ENCODE measurements at regions not wholly inside any gene's neighbourhood (a gene's known extent, or its start where the extent isn't known, plus 50 kb on each side); places are given as distances from the start of the nearest gene placed in this dataset.
"Not testable (repeated sequence)": the region's sequence is repeated elsewhere in the genome, so short reads cannot be mapped to it uniquely, and the experiment has no call there.

DNA sequence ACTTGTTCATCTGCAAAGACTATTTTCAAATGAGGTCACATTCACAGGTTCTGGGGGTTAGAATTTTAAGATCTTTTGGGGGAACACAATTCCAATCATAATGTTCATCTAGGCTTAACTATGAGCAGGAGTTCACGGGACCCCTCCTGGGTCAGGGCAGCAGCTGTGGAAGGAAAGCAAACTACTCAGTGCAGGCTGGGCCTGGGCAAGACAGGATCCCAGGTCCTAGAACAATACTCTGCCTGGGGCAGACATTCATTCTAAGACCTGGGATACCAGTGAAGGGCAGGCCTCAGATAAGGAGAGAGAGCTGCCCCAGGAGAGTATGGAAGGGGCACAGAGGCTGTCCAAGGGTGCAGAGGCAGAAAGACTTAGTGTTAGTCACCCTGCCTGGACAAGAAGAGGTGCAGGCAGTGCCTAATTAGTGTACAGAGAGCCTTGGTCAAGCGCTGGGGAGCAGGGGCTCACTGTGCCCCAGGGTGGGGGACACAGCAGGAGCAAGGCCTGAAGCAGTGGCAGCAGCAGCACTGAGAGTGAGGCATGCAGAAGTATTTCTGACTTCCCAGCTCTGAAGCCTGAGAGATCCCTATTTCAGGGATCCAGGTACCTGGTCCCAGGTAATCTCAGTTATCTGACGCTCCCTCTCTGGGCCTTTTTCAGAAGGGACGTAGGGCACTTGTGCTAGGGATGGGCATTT lies 123.0 kb upstream of the MAMLD1 start:
- no peak for DNase-seq

DNA sequence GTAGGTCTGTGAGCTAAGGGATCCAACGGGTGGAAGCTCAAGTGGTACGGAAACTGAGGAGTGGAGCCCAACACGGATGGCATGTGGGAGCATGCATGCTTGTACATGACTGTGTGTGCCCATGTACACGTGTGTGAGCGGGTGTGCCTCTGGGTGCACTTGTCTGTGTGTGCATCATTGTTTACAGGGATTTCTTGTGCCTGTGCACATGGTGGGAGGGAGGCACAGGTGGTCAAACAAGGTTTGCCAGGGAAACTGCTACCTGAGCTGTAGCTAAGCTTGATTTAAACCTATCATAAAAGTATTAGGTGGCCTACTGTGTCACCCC lies 122.5 kb upstream of the MAMLD1 start:
- DNase-seq = no peak

DNA sequence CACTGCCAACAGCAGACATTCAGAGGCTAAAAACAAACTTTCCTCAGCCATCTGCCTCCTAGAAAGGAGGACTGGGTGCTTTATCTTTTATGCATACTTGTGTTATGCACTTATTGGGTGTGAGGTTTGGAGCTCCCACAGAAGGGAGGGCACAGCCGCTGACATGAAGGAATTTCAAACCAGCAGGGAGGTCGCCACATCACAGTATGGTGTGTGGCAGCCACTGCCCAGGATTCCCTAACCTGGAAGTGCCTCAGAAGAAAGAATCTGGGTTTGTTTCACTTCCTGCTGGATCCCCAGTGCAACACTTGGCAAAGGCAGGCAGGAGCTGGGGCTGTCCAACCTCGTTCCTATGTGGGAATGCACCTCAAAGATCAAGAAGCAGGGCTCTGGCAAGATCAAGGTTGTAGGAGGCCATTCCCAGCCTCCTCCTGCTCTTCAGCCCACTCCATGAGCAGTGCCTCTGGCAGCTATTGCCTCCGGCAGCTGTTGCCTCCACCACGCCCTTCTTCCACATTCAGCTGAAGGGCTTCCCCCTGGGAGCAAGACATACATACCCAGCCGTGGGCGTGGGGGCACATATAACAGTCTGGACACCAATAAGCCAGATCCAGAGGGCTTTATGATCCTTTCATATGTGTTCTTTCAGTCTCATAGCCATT lies 109.0 kb upstream of the MAMLD1 start:
- DNase-seq = no peak

DNA sequence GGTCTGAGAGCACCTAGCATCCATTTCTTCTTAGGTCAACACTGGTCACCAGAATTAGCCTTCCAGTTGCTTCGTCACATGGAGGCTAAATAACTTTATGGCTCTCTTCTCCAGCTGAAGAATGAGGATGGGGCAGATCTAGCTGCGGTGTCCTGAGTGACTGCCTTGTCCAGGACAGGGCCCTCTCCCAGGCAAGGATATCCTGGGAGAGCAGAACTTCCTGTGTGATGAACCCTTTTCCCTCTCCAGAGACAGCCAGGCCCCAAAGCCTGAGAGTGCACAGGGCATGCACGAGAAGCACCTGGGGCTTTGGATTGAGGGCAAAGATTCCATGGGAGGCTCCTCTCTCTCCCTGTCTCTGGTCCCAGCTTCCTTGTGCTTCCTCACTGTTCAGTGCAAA lies 108.2 kb upstream of the MAMLD1 start:
- DNase-seq = no peak

DNA sequence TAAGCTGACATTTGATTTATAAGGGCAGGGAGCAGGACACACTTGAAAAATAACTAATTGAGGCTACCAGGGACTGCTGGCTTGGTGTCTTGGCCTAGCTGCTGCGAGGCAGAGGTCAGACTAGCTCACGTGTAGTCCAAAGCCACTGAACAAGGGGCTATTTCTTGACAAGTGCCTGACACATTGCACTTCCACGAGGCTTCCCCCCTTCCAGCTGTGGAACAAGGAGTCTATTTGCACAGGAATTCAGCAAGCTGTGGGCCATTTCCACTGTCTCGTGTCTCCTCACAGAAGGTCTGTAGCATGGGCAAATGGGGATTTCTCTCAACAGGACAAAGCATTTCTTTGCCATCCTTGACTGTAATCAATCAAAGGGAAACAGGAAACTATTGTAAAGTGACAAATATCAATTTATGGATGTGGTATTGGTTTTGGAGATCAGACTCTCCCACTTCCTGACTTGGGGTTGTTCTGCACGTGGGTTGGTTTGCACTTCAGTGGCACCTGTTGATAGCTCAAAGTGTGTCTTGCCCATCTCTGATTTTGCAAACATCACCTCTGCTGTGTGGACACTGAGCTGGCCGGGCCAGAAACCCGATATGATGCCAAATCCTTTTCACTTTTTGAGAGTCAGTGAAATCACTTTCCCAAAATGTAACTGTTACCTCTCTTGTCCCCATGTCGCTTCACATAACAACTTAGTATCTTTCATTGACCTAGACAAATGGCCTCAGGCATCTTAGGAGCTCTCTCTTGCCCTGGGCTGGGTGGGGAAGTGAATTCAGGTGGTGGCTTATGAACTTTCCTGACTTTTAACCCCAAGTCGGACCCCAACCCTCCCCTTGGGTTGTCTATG lies 107.4 kb upstream of the MAMLD1 start:
- DNase-seq = no peak

DNA sequence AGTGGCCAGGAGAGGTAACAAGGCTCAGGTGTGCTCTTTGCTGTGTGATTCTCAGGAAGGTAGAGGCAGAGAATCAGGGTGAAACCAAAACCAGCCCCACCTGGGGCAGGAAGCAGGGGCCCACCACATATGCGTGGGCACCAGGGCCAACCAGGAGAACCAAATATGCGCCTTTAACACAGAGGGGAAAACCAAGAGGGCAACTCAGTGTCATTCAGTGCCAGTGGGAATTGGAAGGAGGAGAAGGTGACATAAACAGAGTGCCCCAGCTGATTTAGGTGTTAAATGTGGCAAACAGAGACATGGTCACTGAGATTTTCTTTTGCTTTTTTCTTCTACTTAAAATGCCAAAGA lies 106.8 kb upstream of the MAMLD1 start:
- DNase-seq = no peak

DNA sequence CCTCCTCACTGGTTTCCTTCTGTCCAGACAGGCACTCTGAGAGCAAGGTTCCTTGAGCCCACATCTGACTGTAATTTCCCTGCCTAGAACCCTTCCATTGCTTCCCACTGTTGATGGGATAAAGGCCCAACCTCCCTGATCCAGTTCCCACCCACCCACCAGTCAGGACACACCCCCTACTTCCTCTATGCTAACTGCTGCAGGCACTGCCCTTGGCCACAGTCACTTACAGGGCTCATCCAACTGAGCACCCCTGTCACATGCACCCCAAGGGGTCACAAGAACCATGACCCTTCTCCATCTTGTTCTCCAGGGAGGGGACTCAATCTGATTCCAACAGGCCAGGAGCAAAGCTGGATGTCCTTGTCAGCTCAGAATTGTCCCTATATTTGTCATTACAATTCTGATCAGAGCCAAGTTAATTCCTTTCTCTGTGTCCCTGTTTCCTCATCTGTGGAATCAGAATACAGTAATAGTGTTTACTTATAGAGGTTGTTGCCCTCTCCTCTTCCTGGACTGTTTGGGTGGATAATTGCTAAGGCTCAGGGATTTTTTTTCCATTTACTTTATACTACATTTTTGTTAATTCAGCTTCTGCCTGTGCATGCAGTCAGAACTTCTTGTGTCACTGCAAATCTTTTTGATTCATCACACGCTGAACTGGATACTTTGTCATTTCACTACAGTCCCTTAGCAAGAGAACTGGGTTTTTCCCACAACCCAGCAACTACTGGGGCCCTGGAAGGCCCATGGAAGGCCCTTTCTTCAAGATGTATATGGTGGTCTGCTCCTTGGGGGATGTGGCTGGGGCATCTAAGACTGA lies 105.6 kb upstream of the MAMLD1 start:
- DNase-seq = no peak

DNA sequence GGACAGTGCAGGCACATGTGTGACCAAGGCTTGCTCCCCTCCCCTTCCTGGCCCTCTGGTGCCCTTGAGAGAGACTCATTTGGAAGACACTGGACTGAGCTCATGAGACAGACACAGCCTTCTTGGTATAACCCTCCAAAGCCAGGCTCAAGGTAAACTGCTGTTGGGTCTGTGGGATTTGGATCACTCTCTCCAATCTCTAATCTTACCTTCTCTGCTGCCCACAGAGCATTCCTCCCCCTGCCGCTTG lies 105.0 kb upstream of the MAMLD1 start:
- DNase-seq = no peak

DNA sequence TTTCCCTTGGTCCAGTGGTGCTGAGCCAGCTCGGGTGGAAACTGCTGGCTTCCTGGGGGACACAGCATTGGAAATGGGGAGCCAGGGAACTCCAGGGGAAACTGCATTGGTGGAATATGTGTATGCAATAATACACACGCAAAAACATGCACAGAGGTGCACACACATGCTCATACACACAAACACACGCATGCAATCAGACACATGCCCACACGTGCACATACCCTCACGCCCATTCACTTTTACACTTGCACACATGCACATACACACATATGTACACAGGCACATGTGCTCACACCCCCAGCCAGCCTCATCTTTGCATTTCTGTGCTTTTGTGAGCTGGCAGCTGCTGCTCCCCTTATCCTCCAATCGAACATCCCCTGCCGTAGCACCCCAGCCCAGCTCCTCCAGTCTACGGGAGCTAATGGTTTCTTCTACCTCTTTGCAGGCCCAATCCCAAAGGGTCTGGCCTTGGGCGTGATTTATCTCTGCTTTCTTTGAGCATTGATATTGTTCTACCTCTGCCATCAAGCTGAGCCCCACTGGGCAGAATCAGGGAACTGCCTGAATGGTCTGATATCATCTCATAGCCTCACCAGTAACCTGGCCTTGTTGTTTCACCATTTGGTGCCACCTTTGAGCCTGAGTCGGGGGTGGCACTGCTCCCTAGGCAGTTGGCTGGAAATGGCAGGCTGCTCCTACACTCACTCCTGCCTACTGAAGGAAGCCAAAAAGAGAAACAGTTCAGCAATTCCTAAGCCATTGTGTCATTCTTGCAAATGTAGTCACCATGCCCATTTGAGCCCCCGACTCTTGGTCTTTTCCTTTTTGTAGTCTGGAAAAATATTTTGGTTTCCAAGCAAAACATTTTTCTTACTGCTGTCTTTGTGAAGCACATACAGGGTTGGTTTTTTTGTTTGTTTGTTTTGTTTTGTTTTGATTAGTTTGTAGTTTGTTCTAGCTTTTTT lies 104.4 kb upstream of the MAMLD1 start:
- no peak for DNase-seq

DNA sequence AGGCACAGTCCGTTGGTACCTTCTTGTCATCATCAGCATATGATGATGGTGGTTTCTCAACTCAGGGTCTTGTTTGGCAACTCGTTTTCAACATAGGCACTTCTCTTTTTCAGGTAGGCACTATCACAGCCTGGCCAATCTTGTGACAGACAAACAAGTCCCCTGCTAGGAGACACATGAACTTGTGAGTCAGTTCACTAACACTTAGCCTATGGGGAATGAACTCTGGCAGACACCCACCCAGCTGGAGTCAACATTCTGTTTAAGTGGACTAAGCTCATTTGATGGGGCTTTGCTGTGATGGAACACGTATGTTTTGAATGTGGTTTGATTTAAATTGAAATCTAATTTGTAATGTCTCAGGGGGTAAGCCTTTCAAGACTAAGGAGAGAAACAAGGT lies 100.7 kb upstream of the MAMLD1 start:
- no peak for DNase-seq

DNA sequence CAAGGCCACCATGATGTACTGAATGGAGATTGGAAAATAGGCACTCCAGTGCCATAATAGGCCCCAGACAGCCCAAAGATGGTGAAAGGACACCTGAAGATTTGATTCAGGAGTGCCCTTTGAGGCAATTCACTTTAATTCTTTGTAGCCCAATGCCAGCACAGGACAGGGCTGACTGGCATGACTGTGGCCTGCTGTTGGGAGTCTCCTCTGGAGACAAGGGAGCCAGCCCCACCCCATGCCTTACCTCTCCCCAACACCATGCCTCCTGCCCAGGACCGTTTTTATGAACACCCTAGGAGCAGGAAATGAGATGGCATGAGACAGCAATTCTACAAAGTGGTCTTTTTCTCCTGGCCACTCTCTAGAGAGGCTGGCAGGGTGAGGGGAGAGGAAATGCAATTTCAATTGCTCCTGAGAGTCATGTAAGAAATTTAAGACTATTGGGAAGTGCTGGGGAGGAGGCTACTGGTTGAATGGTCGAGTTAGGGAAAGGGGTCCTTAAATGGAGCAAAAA lies 94.2 kb upstream of the MAMLD1 start:
- no peak for DNase-seq

DNA sequence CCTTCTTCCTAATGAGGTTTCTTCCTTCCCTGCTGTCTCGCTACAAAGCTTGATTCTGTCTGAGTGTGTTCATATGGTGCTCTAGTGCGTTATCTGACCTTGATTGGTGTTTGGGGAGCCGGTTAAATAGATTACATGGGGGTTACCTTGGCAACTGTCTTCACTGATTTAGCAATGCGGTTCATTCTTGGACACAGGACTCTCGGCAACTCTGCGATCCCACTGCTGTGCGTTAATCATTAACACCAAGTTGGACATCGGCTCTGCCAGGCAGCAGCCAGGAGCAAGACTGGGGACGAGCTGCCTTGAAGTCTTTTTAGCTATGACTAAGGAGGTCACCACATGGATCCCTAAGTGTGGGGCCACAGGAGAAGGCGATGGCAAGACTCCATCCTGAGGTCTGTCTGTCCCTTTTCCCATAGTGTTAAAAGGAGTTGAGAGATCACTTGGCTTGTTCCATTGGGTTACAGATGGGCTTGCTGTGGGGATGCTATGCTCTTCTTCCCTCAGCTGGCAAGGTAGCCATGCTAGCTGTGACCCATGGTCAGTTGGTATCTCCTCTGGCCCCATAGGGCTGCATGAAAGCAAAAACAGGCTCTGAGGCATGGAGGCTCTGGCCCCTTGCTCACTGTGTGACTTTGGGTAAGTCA lies 93.4 kb upstream of the MAMLD1 start:
- DNase-seq = peak; percentile 20

DNA sequence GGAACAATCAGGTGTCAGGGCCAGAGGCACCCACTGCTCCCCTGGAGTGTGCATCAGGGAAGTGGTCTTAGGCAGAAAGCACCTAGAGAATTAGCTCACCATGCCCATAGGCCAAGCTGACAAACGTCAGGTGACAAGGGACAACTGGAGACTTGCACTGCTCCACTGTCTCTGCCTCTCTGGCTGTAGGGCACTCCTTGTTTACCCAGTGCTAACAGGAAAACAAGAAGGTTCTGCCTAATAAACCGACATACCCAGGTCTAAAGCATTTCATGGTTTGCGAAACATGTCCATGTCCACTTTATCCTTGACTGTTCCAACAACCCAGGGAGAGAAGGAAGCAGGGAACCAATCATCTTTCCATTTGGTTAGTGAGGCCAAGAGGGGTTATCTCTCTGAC lies 92.5 kb upstream of the MAMLD1 start:
- DNase-seq = no peak

DNA sequence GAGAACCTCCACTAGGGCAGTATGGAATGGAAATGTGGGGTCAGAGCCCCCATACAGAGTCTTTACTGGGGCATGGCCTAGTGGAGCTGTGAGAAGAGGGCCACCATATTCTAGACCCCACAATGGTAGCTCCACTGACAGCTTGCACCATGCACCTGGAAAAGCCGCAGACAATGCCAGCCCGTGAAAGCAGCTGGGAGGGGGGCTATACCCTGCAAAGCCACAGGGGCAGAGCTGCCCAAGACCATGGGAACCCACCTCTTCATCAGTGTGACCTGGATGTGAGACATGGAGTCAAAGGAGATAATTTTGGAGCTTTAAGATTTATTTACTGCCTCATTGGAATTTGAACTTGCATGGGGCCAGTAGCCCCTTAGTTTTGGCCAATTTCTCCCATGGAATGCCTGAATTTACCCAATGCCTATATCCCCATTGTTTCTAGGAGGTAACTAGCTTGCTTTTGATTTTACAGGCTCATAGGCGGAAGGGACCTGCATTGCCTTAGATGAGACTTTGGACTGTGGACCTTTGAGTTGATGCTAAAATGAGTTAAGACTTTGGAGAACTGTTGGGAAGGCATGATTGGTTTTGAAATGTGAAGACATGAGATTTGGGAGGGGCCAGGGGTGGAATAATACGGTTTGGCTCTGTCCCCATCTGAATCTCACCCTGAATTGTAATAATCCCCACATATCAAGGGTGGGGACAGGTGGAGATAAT lies 89.4 kb upstream of the MAMLD1 start:
- DNase-seq = not testable (repeated sequence)

DNA sequence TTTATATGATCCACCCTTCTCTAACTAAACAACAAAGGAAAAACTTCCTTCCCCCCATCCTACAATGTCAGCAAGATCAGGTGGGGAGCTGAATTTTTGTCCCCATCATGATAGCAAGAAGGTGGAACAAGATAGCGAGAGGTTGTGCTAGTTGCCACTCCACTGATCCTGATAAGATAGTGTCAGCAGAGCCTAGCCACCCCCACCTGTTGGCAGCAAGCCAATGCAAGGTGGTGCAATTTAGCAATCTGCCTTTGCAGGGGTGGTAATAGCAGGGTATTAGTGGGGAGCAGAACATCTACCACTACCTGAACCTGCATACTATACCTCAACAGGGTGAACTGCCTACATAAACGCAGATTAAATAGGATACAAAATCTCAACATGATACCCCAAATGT lies 80.2 kb upstream of the MAMLD1 start:
- no peak for DNase-seq

DNA sequence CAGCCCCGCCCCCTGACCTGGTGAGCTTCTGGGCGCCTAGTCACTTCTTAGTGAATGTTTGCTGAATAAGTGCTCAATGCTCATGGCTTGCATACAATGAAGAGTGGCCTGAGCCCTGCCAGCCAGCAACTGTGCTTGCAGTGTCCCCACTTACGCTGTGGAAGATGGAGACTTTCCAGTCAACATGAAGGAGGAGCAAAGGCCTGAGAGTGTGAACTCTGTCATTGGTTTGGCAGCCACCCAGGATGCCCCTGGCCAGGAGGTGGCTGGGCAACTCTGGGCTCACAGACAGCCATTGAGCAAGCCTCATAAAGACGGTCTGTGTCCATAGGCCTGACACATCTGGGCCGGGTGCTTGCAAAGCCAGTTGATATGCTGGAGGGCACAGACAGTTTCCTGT lies 72.1 kb upstream of the MAMLD1 start:
- no peak for DNase-seq

DNA sequence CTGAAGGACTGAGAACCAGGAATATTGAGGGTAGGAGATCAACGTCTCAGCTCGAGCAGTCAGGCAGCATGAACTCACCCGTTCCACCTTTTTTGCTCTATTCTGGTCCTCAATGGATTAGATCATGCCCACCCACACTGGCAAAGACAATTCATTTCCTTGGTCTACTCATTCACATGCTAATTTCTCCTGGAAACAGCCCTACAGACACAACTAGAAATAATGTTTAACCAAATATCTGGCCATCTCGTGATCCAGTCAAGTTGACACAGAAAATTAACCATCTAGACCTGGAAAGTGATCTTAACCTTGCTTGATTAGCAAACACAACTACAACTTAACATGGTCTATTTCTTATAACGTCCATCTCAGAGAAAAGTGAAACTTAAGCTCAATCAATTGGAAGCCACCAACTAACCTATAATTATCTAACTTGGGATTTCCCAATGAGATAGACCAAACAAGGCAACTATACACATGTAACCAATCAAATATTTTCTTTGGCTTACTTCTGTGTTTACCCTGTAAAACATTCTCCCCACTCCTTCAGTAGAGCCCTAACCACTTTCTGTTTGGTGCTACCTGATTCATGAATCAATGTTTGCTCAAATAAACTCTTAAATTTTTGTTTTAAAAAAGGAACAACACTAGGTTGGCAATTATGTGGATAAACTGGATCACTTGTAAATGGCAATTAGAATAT lies 69.7 kb upstream of the MAMLD1 start:
- no peak for DNase-seq

DNA sequence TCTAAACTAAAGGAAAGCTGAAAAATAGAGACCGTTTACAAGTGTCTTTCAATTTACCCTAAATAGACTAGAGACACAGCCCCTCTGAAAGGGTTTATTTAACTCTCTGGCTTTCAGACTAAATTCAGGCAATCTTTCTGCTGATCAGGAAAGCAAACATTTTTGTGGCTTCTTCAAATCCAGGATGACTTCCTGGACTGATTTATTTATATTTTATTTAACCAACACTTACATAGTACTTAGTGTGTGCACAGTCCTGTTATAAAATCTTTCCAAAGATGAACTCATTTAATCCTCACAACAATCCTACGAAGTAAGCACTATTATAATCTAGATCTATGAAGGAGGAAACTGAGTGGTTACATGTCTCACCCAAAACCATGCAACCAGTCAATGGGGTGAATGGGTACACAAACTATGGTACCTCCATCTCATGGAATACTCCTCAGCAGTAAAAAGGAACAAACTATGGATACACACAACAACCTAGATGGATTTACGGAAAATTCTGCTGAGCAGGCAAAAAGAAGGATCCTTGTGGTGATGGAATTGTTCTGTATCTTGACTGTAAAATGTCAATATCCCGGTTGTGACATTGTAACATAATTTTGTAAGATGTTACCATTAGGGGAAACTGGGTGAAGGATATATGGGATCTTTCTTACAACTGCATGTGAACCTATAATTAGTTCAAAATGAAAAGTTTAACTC lies 64.1 kb upstream of the MAMLD1 start:
- no peak for DNase-seq

DNA sequence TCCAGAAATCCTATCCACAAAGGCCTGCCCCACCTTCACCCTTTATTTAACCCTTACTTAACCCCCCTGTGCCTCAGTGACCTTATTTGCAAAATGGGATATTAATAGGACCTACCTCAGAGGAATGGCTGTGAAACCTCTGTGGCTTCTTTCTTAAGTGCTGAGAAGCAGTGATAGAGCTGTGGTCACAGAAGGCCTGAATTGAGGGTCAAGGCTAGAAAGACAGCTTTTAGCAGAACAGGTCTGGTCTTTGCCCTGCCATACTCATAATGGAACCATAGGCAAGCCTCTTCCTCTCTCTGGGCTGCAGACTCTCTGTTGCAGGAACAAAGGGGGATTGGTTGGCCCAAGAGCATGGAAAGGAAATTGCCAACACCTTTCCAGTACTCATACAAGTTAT lies 63.5 kb upstream of the MAMLD1 start:
- no peak for DNase-seq
